ENCODE measurements at regions not wholly inside any gene's neighbourhood (a gene's known extent, or its start where the extent isn't known, plus 50 kb on each side); places are given as distances from the start of the nearest gene placed in this dataset.

- WGBS (ENCODE audit: insufficient coverage) = 82% methylated on average over 2 of the region's 4 CpGs
- DNase-seq = no peak
- Histone ChIP-seq H3K36me3 (ENCODE audit: control insufficient read depth, insufficient read depth, low read length) (no peaks in the 10 kb centered on the region), H3K4me1 (ENCODE audit: control insufficient read depth, insufficient read depth, low read length) (no peaks in the 10 kb centered on the region), H3K27me3 (ENCODE audit: control insufficient read depth, insufficient read depth, low read length) (no peaks in the 10 kb centered on the region), H3K9me3 (replicated peaks; ENCODE audit: control insufficient read depth, low read depth, low read length) (peaks cover 2% of the 10 kb centered on the region), H3K4me3 (ENCODE audit: low read length) (no peak overlapping the region), H3K27ac (ENCODE audit: low read length) (no peak overlapping the region)
Measured at GRCh38 chr11:95432714-95433503, 201.9 kb upstream of the SESN3 start.

GRCh38 chr11:95429376-95429907 is 198.4 kb upstream of the SESN3 start:
- DNase-seq = no peak
- Histone ChIP-seq H3K4me3 (ENCODE audit: low read length) (no peak overlapping the region), H3K36me3 (ENCODE audit: control insufficient read depth, insufficient read depth, low read length) (no peaks in the 10 kb centered on the region), H3K4me1 (ENCODE audit: control insufficient read depth, insufficient read depth, low read length) (no peaks in the 10 kb centered on the region), H3K27ac (ENCODE audit: low read length) (no peak overlapping the region), H3K27me3 (ENCODE audit: control insufficient read depth, insufficient read depth, low read length) (no peaks in the 10 kb centered on the region), H3K9me3 (replicated peaks; ENCODE audit: control insufficient read depth, low read depth, low read length) (peaks cover 2% of the 10 kb centered on the region)
- whole genome bisulfite sequencing (ENCODE audit: insufficient coverage) = 62% methylated on average over 1 of the region's 1 CpG

- Histone ChIP-seq H3K4me3 (ENCODE audit: low read length) (no peak overlapping the region), H3K36me3 (ENCODE audit: control insufficient read depth, insufficient read depth, low read length) (no peaks in the 10 kb centered on the region), H3K4me1 (ENCODE audit: control insufficient read depth, insufficient read depth, low read length) (no peaks in the 10 kb centered on the region), H3K9me3 (replicated peaks; ENCODE audit: control insufficient read depth, low read depth, low read length) (no peaks in the 10 kb centered on the region), H3K27ac (ENCODE audit: low read length) (no peak overlapping the region), H3K27me3 (ENCODE audit: control insufficient read depth, insufficient read depth, low read length) (no peaks in the 10 kb centered on the region)
- no peak for DNase-seq
- WGBS (ENCODE audit: insufficient coverage) = 68% methylated on average over 2 of the region's 5 CpGs
Measured at GRCh38 chr11:95426823-95427462, 195.9 kb upstream of the SESN3 start.

- Histone ChIP-seq H3K4me1 (ENCODE audit: control insufficient read depth, insufficient read depth, low read length) (no peaks in the 10 kb centered on the region), H3K9me3 (replicated peaks; ENCODE audit: control insufficient read depth, low read depth, low read length) (no peaks in the 10 kb centered on the region), H3K4me3 (ENCODE audit: low read length) (no peak overlapping the region), H3K27ac (ENCODE audit: low read length) (no peak overlapping the region), H3K36me3 (ENCODE audit: control insufficient read depth, insufficient read depth, low read length) (no peaks in the 10 kb centered on the region), H3K27me3 (ENCODE audit: control insufficient read depth, insufficient read depth, low read length) (no peaks in the 10 kb centered on the region)
- no CpG with 5 or more reads among the region's 2 CpGs for WGBS (ENCODE audit: insufficient coverage)
- no peak for DNase-seq
Measured at GRCh38 chr11:95419915-95420314, 188.9 kb upstream of the SESN3 start.

- DNase-seq = no peak
- H3K27me3 ChIP-seq (ENCODE audit: control insufficient read depth, insufficient read depth, low read length) = no peaks in the 10 kb centered on the region
- H3K36me3 ChIP-seq (ENCODE audit: control insufficient read depth, insufficient read depth, low read length) = no peaks in the 10 kb centered on the region
- H3K4me1 ChIP-seq (ENCODE audit: control insufficient read depth, insufficient read depth, low read length) = no peaks in the 10 kb centered on the region
- no peak overlapping the region for H3K27ac ChIP-seq (ENCODE audit: low read length)
- no peak overlapping the region for H3K4me3 ChIP-seq (ENCODE audit: low read length)
- WGBS (ENCODE audit: insufficient coverage) = no CpG with 5 or more reads among the region's 1 CpG
- H3K9me3 ChIP-seq (replicated peaks; ENCODE audit: control insufficient read depth, low read depth, low read length) = no peaks in the 10 kb centered on the region
Measured at GRCh38 chr11:95418916-95419315, 187.9 kb upstream of the SESN3 start.

GRCh38 chr11:95417832-95418231 is 186.8 kb upstream of the SESN3 start:
- WGBS (ENCODE audit: insufficient coverage) = 100% methylated on average over 1 of the region's 1 CpG
- H3K4me3 ChIP-seq (ENCODE audit: low read length) = no peak overlapping the region

GRCh38 chr11:95415837-95416304 is 184.9 kb upstream of the SESN3 start:
- no CpG with 5 or more reads among the region's 3 CpGs for WGBS (ENCODE audit: insufficient coverage)
- Histone ChIP-seq H3K4me3 (ENCODE audit: low read length) (no peak overlapping the region), H3K4me1 (ENCODE audit: control insufficient read depth, insufficient read depth, low read length) (no peaks in the 10 kb centered on the region), H3K36me3 (ENCODE audit: control insufficient read depth, insufficient read depth, low read length) (no peaks in the 10 kb centered on the region), H3K27ac (ENCODE audit: low read length) (no peak overlapping the region), H3K9me3 (replicated peaks; ENCODE audit: control insufficient read depth, low read depth, low read length) (no peaks in the 10 kb centered on the region), H3K27me3 (ENCODE audit: control insufficient read depth, insufficient read depth, low read length) (no peaks in the 10 kb centered on the region)
- DNase-seq = no peak

More at GRCh38 chr11:95417832-95418231, 186.8 kb upstream of the SESN3 start:
- Histone ChIP-seq H3K27me3 (ENCODE audit: control insufficient read depth, insufficient read depth, low read length) (no peaks in the 10 kb centered on the region), H3K27ac (ENCODE audit: low read length) (no peak overlapping the region), H3K9me3 (replicated peaks; ENCODE audit: control insufficient read depth, low read depth, low read length) (no peaks in the 10 kb centered on the region), H3K4me1 (ENCODE audit: control insufficient read depth, insufficient read depth, low read length) (no peaks in the 10 kb centered on the region), H3K36me3 (ENCODE audit: control insufficient read depth, insufficient read depth, low read length) (no peaks in the 10 kb centered on the region)
- no peak for DNase-seq

- no CpG with 5 or more reads among the region's 2 CpGs for WGBS (ENCODE audit: insufficient coverage)
- no peaks in the 10 kb centered on the region for H3K36me3 ChIP-seq (ENCODE audit: control insufficient read depth, insufficient read depth, low read length)
Measured at GRCh38 chr11:95414217-95414616, 183.2 kb upstream of the SESN3 start.

GRCh38 chr11:95413761-95414160 is 182.8 kb upstream of the SESN3 start:
- no peak for DNase-seq
- Histone ChIP-seq H3K9me3 (replicated peaks; ENCODE audit: control insufficient read depth, low read depth, low read length) (no peaks in the 10 kb centered on the region), H3K27ac (ENCODE audit: low read length) (no peak overlapping the region), H3K36me3 (ENCODE audit: control insufficient read depth, insufficient read depth, low read length) (no peaks in the 10 kb centered on the region), H3K4me3 (ENCODE audit: low read length) (no peak overlapping the region), H3K4me1 (ENCODE audit: control insufficient read depth, insufficient read depth, low read length) (no peaks in the 10 kb centered on the region), H3K27me3 (ENCODE audit: control insufficient read depth, insufficient read depth, low read length) (no peaks in the 10 kb centered on the region)
- WGBS (ENCODE audit: insufficient coverage) = 70% methylated on average over 4 of the region's 4 CpGs

More at GRCh38 chr11:95414217-95414616, 183.2 kb upstream of the SESN3 start:
- no peaks in the 10 kb centered on the region for H3K4me1 ChIP-seq (ENCODE audit: control insufficient read depth, insufficient read depth, low read length)
- H3K27ac ChIP-seq (ENCODE audit: low read length) = no peak overlapping the region
- no peaks in the 10 kb centered on the region for H3K9me3 ChIP-seq (replicated peaks; ENCODE audit: control insufficient read depth, low read depth, low read length)
- DNase-seq = no peak
- no peak overlapping the region for H3K4me3 ChIP-seq (ENCODE audit: low read length)
- no peaks in the 10 kb centered on the region for H3K27me3 ChIP-seq (ENCODE audit: control insufficient read depth, insufficient read depth, low read length)

GRCh38 chr11:95413021-95413420 is 182.0 kb upstream of the SESN3 start:
- no peak overlapping the region for H3K4me3 ChIP-seq (ENCODE audit: low read length)
- no peaks in the 10 kb centered on the region for H3K4me1 ChIP-seq (ENCODE audit: control insufficient read depth, insufficient read depth, low read length)
- H3K27me3 ChIP-seq (ENCODE audit: control insufficient read depth, insufficient read depth, low read length) = no peaks in the 10 kb centered on the region
- H3K27ac ChIP-seq (ENCODE audit: low read length) = no peak overlapping the region
- DNase-seq = no peak
- no peaks in the 10 kb centered on the region for H3K9me3 ChIP-seq (replicated peaks; ENCODE audit: control insufficient read depth, low read depth, low read length)
- H3K36me3 ChIP-seq (ENCODE audit: control insufficient read depth, insufficient read depth, low read length) = no peaks in the 10 kb centered on the region

Data from muscle of leg (tissue), 3 donors.